Endothelial cell of umbilical vein (primary cell): ENCODE measurements at regions not wholly inside any gene's neighbourhood (a gene's known extent, or its start where the extent isn't known, plus 50 kb on each side); places are given as distances from the start of the nearest gene placed in this dataset.

Source experiments
- EZH2 ChIP-seq: IDR thresholded peaks from 2 replicates; pipeline ENCODE4 v1.6.1; 2012; ENCODE audit warnings: borderline replicate concordance, low read depth, mild to moderate bottlenecking, moderate library complexity, low read length, inconsistent platforms; ENCODE audit not compliant: severe bottlenecking
- POLR2A ChIP-seq: IDR thresholded peaks from 2 replicates; pipeline ENCODE4 v1.6.1; 2012; ENCODE audit warnings: low read depth, mild to moderate bottlenecking, control low read depth, low read length
- POLR2AphosphoS5 ChIP-seq: IDR thresholded peaks from 2 replicates; pipeline ENCODE4 v1.6.1; 2012; ENCODE audit warnings: low read depth, mild to moderate bottlenecking, control low read depth, low read length, moderate library complexity; ENCODE audit not compliant: insufficient read depth

DNA sequence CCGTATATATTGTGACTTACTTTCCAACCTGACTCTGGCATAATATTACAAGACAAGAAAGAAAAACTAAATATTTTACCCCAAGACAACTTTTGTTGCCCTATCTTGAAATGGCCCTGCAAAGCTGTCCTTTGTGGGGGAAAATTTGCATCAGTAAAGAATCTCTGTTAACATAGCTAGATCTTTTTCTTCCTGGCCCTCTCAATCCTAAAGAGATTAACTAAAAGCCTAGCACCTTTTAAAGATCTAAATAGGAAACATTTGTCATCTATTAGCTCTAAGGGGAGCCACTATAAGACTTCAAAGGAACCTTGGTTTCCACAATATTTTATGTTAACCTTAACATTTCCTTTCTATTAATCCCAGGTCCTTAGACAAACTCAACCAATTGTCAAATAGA lies 199.0 kb upstream of the SLITRK3 start:
- TF ChIP-seq EZH2 (no peak), POLR2A (no peak), POLR2AphosphoS5 (no peak)
